AG20443 (cell line): ENCODE measurements at regions not wholly inside any gene's neighbourhood (a gene's known extent, or its start where the extent isn't known, plus 50 kb on each side); places are given as distances from the start of the nearest gene placed in this dataset.
"Not testable (repeated sequence)": the region's sequence is repeated elsewhere in the genome, so short reads cannot be mapped to it uniquely, and the experiment has no call there.

Experiments used
- DNase-seq: peaks from one replicate; pipeline ENCODE4 v3.0.0; 2012; ENCODE audit warnings: low spot score, mixed read lengths

- no peak for DNase-seq
Observed at GRCh38 chrX:109172091-109172602, 309.7 kb downstream of the GUCY2F start.

- no peak for DNase-seq
Observed at GRCh38 chrX:109155161-109155560, 326.7 kb downstream of the GUCY2F start.

- not testable (repeated sequence) for DNase-seq
Observed at GRCh38 chrX:109144173-109144572, 337.7 kb downstream of the GUCY2F start.

GRCh38 chrX:109140463-109140862, 341.4 kb downstream of the GUCY2F start:
- no peak for DNase-seq

- DNase-seq = no peak
Observed at GRCh38 chrX:109134777-109135176, 347.1 kb downstream of the GUCY2F start.

GRCh38 chrX:109125304-109125703, 356.6 kb downstream of the GUCY2F start:
- no peak for DNase-seq

GRCh38 chrX:109089359-109089758, 353.0 kb upstream of the IRS4 start:
- no peak for DNase-seq

GRCh38 chrX:109077788-109078187, 341.4 kb upstream of the IRS4 start:
- no peak for DNase-seq

GRCh38 chrX:109054181-109054581, 317.8 kb upstream of the IRS4 start:
- not testable (repeated sequence) for DNase-seq

- DNase-seq = no peak
Observed at GRCh38 chrX:109049903-109050302, 313.5 kb upstream of the IRS4 start.

- no peak for DNase-seq
Observed at GRCh38 chrX:109049416-109049815, 313.1 kb upstream of the IRS4 start.

GRCh38 chrX:109040057-109040456, 303.7 kb upstream of the IRS4 start:
- no peak for DNase-seq

GRCh38 chrX:109036624-109037023, 300.3 kb upstream of the IRS4 start:
- no peak for DNase-seq

GRCh38 chrX:108993909-108994308, 257.5 kb upstream of the IRS4 start:
- no peak for DNase-seq

GRCh38 chrX:108972899-108973298, 236.5 kb upstream of the IRS4 start:
- DNase-seq = not testable (repeated sequence)

- DNase-seq = no peak
Observed at GRCh38 chrX:108947205-108947604, 210.8 kb upstream of the IRS4 start.

- no peak for DNase-seq
Observed at GRCh38 chrX:108946531-108946930, 210.2 kb upstream of the IRS4 start.

GRCh38 chrX:108945883-108946523, 209.6 kb upstream of the IRS4 start:
- DNase-seq = no peak

GRCh38 chrX:108914791-108915190, 178.4 kb upstream of the IRS4 start:
- DNase-seq = no peak

GRCh38 chrX:108903831-108904230, 167.5 kb upstream of the IRS4 start:
- not testable (repeated sequence) for DNase-seq

- DNase-seq = no peak
Observed at GRCh38 chrX:108900333-108900732, 164.0 kb upstream of the IRS4 start.

- not testable (repeated sequence) for DNase-seq
Observed at GRCh38 chrX:108896349-108896748, 160.0 kb upstream of the IRS4 start.

GRCh38 chrX:108892501-108892900, 156.1 kb upstream of the IRS4 start:
- DNase-seq = no peak

- DNase-seq = no peak
Observed at GRCh38 chrX:108875548-108875947, 139.2 kb upstream of the IRS4 start.
